GM23338 (cell line): ENCODE measurements at regions not wholly inside any gene's neighbourhood (a gene's known extent, or its start where the extent isn't known, plus 50 kb on each side); places are given as distances from the start of the nearest gene placed in this dataset.

Experiments
- EZH2phosphoT487 ChIP-seq: fragments of 200-600 bp; sonication (generic); IDR thresholded peaks from one replicate; pipeline ENCODE4 v1.8.1; 2018; ENCODE audit warnings: antibody characterized with exemption; ENCODE audit not compliant: unreplicated experiment
- POLR2AphosphoS5 ChIP-seq: IDR thresholded peaks from 2 replicates; pipeline ENCODE4 v1.6.1; 2016; ENCODE audit warnings: antibody characterized with exemption, low read depth
- TF ChIP-seq, protein P1 (sequence below), 2 experiments: fragments of 200-600 bp in 1 of 2; sonication (generic) in 1 of 2; conservative IDR thresholded peaks; 2 replicates each; pipeline versions ENCODE4 v1.5.1 to v1.6.1; 2016 to 2017; ENCODE audit warnings: antibody characterized with exemption in 2 of 2, low read depth in 2 of 2, mild to moderate bottlenecking in 2 of 2, moderate library complexity in 1 of 2
- TF ChIP-seq, protein P2 (sequence below): fragments of 250-450 bp; sonication (Bioruptor Pico); IDR thresholded peaks from 2 replicates; pipeline ENCODE4 v1.5.0; 2020; ENCODE audit warnings: mild to moderate bottlenecking, moderate library complexity

DNA sequence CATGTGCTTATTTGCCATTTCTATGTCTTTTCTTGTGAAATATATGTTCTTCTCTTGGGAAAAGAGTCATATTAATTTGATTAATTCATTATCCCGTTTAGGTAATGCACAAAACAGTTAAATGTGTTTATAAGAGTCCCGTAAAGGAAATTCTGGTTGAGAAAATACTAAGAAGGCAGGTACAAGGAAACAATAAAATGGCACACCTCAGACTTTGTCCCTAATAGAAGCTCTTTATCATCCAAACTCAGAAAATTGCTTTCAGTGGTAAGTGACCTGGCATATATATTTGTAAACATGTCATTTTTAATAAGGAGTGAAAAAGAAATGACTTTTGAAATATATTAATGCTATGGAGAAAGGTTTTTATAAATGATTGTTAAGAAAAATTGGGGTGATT is 540.5 kb upstream of the CITED2 start:
- TF ChIP-seq EZH2phosphoT487 (no peak), POLR2AphosphoS5 (no peak)
- TF ChIP-seq, protein P1, sequence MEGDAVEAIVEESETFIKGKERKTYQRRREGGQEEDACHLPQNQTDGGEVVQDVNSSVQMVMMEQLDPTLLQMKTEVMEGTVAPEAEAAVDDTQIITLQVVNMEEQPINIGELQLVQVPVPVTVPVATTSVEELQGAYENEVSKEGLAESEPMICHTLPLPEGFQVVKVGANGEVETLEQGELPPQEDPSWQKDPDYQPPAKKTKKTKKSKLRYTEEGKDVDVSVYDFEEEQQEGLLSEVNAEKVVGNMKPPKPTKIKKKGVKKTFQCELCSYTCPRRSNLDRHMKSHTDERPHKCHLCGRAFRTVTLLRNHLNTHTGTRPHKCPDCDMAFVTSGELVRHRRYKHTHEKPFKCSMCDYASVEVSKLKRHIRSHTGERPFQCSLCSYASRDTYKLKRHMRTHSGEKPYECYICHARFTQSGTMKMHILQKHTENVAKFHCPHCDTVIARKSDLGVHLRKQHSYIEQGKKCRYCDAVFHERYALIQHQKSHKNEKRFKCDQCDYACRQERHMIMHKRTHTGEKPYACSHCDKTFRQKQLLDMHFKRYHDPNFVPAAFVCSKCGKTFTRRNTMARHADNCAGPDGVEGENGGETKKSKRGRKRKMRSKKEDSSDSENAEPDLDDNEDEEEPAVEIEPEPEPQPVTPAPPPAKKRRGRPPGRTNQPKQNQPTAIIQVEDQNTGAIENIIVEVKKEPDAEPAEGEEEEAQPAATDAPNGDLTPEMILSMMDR (conservative IDR thresholded peaks at IDR 0.05; ENCODE audit: low read depth in 2 of 2) = no peak
- TF ChIP-seq, protein P2, sequence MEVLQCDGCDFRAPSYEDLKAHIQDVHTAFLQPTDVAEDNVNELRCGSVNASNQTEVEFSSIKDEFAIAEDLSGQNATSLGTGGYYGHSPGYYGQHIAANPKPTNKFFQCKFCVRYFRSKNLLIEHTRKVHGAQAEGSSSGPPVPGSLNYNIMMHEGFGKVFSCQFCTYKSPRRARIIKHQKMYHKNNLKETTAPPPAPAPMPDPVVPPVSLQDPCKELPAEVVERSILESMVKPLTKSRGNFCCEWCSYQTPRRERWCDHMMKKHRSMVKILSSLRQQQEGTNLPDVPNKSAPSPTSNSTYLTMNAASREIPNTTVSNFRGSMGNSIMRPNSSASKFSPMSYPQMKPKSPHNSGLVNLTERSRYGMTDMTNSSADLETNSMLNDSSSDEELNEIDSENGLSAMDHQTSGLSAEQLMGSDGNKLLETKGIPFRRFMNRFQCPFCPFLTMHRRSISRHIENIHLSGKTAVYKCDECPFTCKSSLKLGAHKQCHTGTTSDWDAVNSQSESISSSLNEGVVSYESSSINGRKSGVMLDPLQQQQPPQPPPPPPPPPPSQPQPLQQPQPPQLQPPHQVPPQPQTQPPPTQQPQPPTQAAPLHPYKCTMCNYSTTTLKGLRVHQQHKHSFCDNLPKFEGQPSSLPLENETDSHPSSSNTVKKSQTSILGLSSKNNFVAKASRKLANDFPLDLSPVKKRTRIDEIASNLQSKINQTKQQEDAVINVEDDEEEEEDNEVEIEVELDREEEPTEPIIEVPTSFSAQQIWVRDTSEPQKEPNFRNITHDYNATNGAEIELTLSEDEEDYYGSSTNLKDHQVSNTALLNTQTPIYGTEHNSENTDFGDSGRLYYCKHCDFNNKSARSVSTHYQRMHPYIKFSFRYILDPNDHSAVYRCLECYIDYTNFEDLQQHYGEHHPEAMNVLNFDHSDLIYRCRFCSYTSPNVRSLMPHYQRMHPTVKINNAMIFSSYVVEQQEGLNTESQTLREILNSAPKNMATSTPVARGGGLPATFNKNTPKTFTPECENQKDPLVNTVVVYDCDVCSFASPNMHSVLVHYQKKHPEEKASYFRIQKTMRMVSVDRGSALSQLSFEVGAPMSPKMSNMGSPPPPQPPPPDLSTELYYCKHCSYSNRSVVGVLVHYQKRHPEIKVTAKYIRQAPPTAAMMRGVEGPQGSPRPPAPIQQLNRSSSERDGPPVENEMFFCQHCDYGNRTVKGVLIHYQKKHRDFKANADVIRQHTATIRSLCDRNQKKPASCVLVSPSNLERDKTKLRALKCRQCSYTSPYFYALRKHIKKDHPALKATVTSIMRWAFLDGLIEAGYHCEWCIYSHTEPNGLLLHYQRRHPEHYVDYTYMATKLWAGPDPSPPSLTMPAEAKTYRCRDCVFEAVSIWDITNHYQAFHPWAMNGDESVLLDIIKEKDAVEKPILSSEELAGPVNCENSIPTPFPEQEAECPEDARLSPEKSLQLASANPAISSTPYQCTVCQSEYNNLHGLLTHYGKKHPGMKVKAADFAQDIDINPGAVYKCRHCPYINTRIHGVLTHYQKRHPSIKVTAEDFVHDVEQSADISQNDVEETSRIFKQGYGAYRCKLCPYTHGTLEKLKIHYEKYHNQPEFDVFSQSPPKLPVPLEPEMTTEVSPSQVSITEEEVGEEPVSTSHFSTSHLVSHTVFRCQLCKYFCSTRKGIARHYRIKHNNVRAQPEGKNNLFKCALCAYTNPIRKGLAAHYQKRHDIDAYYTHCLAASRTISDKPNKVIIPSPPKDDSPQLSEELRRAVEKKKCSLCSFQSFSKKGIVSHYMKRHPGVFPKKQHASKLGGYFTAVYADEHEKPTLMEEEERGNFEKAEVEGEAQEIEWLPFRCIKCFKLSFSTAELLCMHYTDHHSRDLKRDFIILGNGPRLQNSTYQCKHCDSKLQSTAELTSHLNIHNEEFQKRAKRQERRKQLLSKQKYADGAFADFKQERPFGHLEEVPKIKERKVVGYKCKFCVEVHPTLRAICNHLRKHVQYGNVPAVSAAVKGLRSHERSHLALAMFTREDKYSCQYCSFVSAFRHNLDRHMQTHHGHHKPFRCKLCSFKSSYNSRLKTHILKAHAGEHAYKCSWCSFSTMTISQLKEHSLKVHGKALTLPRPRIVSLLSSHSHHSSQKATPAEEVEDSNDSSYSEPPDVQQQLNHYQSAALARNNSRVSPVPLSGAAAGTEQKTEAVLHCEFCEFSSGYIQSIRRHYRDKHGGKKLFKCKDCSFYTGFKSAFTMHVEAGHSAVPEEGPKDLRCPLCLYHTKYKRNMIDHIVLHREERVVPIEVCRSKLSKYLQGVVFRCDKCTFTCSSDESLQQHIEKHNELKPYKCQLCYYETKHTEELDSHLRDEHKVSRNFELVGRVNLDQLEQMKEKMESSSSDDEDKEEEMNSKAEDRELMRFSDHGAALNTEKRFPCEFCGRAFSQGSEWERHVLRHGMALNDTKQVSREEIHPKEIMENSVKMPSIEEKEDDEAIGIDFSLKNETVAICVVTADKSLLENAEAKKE (CRISPR knock-in tag) = no peak
